GM19043 (cell line): ENCODE measurements at regions not wholly inside any gene's neighbourhood (a gene's known extent, or its start where the extent isn't known, plus 50 kb on each side); places are given as distances from the start of the nearest gene placed in this dataset.

Experiments used
- ATAC-seq: cut with Tn5 transposase; IDR thresholded peaks from one replicate; pipeline ENCODE4 v1.9.1; 2021; ENCODE audit warnings: low read depth; ENCODE audit not compliant: unreplicated experiment

- ATAC-seq: no peak
These were observed 84.8 kb upstream of the RNF217 start for GRCh38 chr6:124877468-124877867.

DNA sequence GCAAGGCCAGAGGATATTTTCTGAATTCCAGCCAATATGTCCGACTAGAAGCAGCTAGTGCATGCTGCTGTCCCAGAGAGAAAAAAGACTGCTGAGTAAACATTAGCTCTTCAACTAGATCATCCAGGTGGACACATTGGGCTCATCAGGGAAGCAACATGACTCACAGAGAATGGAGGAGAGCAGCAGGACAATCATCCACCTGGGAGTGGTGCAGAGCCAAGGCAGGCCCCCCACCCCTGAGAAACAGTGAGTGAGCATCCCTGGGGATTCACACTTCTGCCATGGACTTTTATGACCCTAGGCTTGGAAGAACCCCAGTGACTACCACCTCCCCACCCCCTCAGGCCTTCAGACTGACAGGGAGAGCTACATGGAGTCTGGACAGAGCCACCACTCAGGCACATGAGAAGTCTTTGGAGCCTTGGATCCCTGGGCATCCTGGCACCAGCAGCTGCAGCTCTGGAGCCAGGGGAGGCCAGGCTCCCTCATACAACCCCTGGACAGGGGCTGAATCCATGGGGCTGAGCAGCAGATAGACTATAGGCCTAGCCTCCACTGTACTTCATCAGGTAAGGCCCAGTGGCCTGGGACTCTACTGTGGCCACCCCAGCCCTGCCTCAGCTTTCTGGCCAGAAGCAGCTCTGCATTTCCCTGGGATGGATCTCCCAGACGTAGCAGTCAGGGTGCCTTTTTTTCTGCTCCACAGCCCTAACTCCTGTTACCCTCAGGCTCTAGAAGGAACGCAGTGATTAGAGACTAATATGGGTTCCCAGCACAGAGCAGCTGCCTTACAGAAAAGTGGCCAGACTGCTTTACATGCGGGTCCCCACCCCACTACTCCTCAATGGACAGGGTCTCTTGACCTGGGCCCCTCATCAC, 82.9 kb upstream of the RNF217 start:
- ATAC-seq: no peak

DNA sequence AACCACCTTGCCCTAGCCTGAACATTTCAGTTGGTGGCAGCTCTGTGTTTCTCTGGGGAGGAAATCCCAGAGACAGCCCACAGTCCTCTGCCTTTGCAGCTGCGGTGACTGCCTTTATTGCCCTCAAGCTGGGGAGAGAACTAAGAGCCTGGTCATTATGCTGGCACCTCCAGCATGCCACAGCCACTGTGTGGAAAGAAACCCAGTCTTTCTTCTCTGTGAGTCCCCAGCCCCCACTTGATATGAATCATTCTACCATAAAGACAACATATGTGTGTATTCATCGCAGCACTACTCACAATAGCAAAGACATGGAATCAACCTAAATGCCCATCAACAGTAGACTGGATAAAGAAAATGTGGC, 82.3 kb upstream of the RNF217 start:
- ATAC-seq: no peak

GRCh38 chr6:124881898-124882578, 80.2 kb upstream of the RNF217 start:
- ATAC-seq: peak; percentile 48

DNA sequence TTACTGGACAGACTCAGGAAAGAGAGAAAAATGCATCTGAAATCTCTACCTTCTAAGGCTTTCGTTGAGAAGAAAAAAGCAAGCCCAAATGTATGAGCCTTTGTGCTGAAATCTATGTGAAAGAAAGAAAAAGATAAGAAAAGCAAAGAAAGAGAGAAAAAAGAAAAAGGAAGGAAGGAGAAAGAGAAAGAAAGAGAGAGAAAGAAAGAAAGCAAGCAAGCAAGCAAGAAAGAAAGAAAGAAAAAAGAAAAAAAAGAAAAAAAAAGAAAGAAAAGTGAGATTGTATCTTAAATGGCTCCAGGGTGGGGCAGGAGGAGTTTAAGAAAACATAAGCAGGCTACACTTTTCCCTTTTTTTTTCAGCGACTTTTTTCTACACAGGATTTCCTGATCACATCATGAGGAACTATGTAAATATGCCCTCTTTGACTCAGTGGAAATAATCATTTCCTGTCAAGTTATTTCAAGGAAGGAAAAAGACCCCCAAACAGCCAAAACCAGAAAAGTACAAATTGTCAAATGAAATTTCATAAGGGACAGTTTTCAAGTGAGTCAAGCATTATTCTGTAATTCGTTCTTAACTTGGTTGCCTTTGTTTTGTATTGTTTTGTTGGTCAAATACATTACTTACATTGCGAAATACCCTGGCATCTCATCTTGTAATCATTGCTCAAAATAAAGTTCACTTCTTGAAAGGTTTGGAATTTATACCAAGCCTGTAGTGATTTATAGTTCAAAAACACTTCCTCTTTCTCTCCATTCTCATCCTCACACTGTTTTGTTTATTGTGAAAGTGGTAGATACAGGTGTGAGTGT, 79.5 kb upstream of the RNF217 start:
- no peak for ATAC-seq

DNA sequence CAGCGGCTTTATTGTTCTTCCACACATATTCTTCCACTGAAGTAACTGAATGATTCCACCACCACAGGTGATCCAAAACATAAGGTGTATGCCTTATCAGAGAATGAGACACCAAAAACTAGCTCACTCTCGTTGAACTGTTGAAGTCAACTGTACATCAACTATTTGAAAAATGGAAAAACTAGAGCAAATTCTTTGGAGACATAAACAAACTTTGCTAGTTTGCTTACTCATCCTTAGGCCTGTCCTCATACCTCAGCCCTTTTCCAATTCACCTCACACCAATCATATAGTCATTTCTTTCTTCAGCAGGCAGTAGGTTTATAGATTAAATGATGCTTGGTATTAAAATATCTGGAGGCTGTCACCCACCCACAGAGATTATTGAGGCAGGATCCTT, 77.1 kb upstream of the RNF217 start:
- ATAC-seq: no peak

DNA sequence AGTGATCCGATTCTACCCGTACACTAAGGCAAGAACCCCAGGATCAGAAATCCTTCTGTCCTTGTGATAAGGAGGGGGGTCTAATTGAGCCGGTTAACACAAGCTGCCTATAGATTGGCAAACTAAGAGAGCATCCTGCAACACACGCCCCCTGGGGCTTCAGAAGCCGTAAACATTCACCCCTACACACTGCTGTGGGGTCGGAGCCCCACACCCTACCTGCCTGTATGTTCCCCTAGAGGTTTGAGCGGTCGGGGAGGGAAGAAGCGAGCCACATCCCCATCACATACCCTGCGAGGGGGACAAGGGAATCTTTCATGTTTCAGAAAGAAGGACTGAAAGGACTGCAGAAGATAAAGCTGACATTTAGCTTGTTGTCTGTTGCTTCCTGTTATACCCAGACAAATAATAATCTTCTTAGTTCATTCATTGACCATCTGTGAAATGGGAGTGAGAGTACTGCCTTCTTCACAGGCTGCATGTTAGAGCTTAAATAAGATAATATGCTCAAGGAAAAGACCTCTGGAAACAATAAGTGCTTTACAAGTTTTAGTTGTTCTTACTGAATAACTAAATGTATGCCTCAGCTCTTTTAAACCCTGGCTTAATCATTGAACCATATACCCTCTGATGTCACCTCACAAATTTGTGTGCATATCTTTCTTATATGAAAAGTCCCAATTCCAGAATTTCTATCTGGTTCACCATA, 74.2 kb upstream of the RNF217 start:
- ATAC-seq: no peak

- ATAC-seq: no peak
These were observed 73.5 kb upstream of the RNF217 start for GRCh38 chr6:124888581-124889371.

DNA sequence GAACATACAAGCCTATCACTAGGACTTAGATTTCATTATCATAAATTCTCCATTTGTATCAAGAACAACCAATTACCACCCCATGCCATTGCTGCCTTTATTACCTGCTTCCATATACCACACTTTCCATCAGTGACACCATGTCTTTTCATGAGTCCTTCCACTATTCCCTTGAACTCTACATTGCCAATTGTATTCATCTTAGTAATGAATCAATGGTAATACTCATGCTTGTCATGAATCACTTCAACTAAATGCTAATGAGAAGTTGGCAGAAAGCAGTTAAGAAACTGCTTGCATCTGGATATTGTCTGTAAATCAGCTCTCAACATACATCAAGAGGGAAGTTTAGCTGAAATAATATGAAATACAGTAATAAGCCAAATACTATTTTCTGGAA, 61.2 kb upstream of the RNF217 start:
- ATAC-seq: no peak

GRCh38 chr6:124903797-124904196, 58.4 kb upstream of the RNF217 start:
- ATAC-seq: no peak

GRCh38 chr6:124907596-124907995, 54.6 kb upstream of the RNF217 start:
- no peak for ATAC-seq
